NCI-H2171 treated with DMSO at 0.1 percent for 48 hours (cell line): ENCODE measurements at regions not wholly inside any gene's neighbourhood (a gene's known extent, or its start where the extent isn't known, plus 50 kb on each side); places are given as distances from the start of the nearest gene placed in this dataset.

Source experiments
- DNase-seq: peaks from one replicate; lab custom pipeline; 2025; lab: John Stamatoyannopoulos, UW

- DNase-seq = peak; percentile 31
Observed at GRCh38 chr6:40194447-40195170, 260.3 kb upstream of the MOCS1 start.

- DNase-seq = no peak
Observed at GRCh38 chr6:40192516-40192915, 258.3 kb upstream of the MOCS1 start.

- no peak for DNase-seq
Observed at GRCh38 chr6:40188931-40189330, 254.7 kb upstream of the MOCS1 start.

GRCh38 chr6:40187535-40188144 is 253.4 kb upstream of the MOCS1 start:
- peak; percentile 19 for DNase-seq

- no peak for DNase-seq
Observed at GRCh38 chr6:40185486-40185885, 251.2 kb upstream of the MOCS1 start.

- DNase-seq = no peak
Observed at GRCh38 chr6:40183902-40184301, 249.6 kb upstream of the MOCS1 start.

- DNase-seq = no peak
Observed at GRCh38 chr6:40181367-40181766, 247.1 kb upstream of the MOCS1 start.

- no peak for DNase-seq
Observed at GRCh38 chr6:40180271-40180670, 246.0 kb upstream of the MOCS1 start.

GRCh38 chr6:40179496-40179895 is 245.2 kb upstream of the MOCS1 start:
- no peak for DNase-seq

- DNase-seq = no peak
Observed at GRCh38 chr6:40177598-40177997, 243.3 kb upstream of the MOCS1 start.

- DNase-seq = peak; percentile 94
Observed at GRCh38 chr6:40176152-40176551, 241.9 kb upstream of the MOCS1 start.

GRCh38 chr6:40172272-40172671 is 238.0 kb upstream of the MOCS1 start:
- DNase-seq = no peak

- DNase-seq = no peak
Observed at GRCh38 chr6:40171343-40171742, 237.1 kb upstream of the MOCS1 start.

- no peak for DNase-seq
Observed at GRCh38 chr6:40170856-40171255, 236.6 kb upstream of the MOCS1 start.

GRCh38 chr6:40169878-40170277 is 235.6 kb upstream of the MOCS1 start:
- no peak for DNase-seq

GRCh38 chr6:40166963-40167362 is 232.7 kb upstream of the MOCS1 start:
- no peak for DNase-seq

GRCh38 chr6:40165036-40165709 is 230.9 kb upstream of the MOCS1 start:
- DNase-seq = no peak

GRCh38 chr6:40164345-40164755 is 230.1 kb upstream of the MOCS1 start:
- peak; percentile 5 for DNase-seq

GRCh38 chr6:40163924-40164323 is 229.7 kb upstream of the MOCS1 start:
- no peak for DNase-seq

- no peak for DNase-seq
Observed at GRCh38 chr6:40162074-40162473, 227.8 kb upstream of the MOCS1 start.

- peak; percentile 57 for DNase-seq
Observed at GRCh38 chr6:40160826-40161225, 226.6 kb upstream of the MOCS1 start.

GRCh38 chr6:40159865-40160264 is 225.6 kb upstream of the MOCS1 start:
- DNase-seq = no peak

- DNase-seq = peak; percentile 35
Observed at GRCh38 chr6:40152701-40153436, 218.6 kb upstream of the MOCS1 start.
